Endodermal cell (in vitro differentiated cells): ENCODE measurements at regions not wholly inside any gene's neighbourhood (a gene's known extent, or its start where the extent isn't known, plus 50 kb on each side); places are given as distances from the start of the nearest gene placed in this dataset.

Experiments
- DNase-seq: peaks from one replicate; pipeline ENCODE4 v3.0.0-alpha.2; 2017
- H3K27ac ChIP-seq: 2 replicates; pipeline ENCODE4 v1.5.1; 2013; ENCODE audit warnings: mild to moderate bottlenecking, low read depth, low read length, moderate library complexity
- H3K27me3 ChIP-seq: 2 replicates; pipeline ENCODE4 v1.6.1; 2013; ENCODE audit warnings: mild to moderate bottlenecking, low read length, moderate library complexity; ENCODE audit not compliant: insufficient read depth, control insufficient read depth, poor library complexity, severe bottlenecking
- H3K36me3 ChIP-seq: 2 replicates; pipeline ENCODE4 v1.7.0; 2013; ENCODE audit warnings: mild to moderate bottlenecking, low read length, moderate library complexity; ENCODE audit not compliant: control insufficient read depth, insufficient read depth
- H3K4me1 ChIP-seq: one replicate; pipeline ENCODE4 v1.7.0; 2013; ENCODE audit warnings: low read length; ENCODE audit not compliant: control insufficient read depth, insufficient read depth
- H3K4me3 ChIP-seq: 2 replicates; pipeline ENCODE4 v1.5.1; 2013; ENCODE audit warnings: mild to moderate bottlenecking, low read length, moderate library complexity
- H3K9ac ChIP-seq: 2 replicates; pipeline ENCODE4 v1.6.1; 2013; ENCODE audit warnings: mild to moderate bottlenecking, low read length, moderate library complexity; ENCODE audit not compliant: poor library complexity, severe bottlenecking; ENCODE audit errors: extremely low read depth
- H3K9me3 ChIP-seq: 2 replicates; pipeline ENCODE4 v1.6.1; 2013; ENCODE audit warnings: mild to moderate bottlenecking, low read length, moderate library complexity; ENCODE audit not compliant: control insufficient read depth
- H3K27ac Mint-ChIP-seq: 2 replicates; pipeline ENCODE4 v1.8.0; 2020; ENCODE audit warnings: mixed read lengths
- H3K27me3 Mint-ChIP-seq: 2 replicates; pipeline ENCODE4 v1.8.0; 2021; ENCODE audit warnings: mild to moderate bottlenecking, mixed read lengths; ENCODE audit not compliant: insufficient read depth
- H3K36me3 Mint-ChIP-seq: 2 replicates; pipeline ENCODE4 v1.8.0; 2020; ENCODE audit warnings: low read depth, mixed read lengths
- H3K4me1 Mint-ChIP-seq: 2 replicates; pipeline ENCODE4 v1.8.0; 2020; ENCODE audit warnings: mixed read lengths
- H3K4me3 Mint-ChIP-seq: 2 replicates; pipeline ENCODE4 v1.8.0; 2020; ENCODE audit warnings: mild to moderate bottlenecking, moderate library complexity, mixed read lengths
- H3K9me3 Mint-ChIP-seq: 2 replicates; pipeline ENCODE4 v1.8.0; 2020; ENCODE audit warnings: mild to moderate bottlenecking, mixed read lengths
- CTCF ChIP-seq: fragments of 200-600 bp; sonication (generic); conservative IDR thresholded peaks from 2 replicates; pipeline ENCODE4 v1.5.0; 2021; ENCODE audit warnings: antibody characterized with exemption, mild to moderate bottlenecking
- WGBS, 2 experiments: methylation state at CpG; one replicate each; pipeline versions ENCODE4 v1.1.5 to v1.1.7; 2013; ENCODE audit warnings: missing lambda C conversion rate in 2 of 2, mixed read lengths in 1 of 2; ENCODE audit not compliant: insufficient coverage in 1 of 2, insufficient read length in 1 of 2; 5-methylcytosine and 5-hydroxymethylcytosine counted together

- Histone ChIP-seq H3K9ac (no peak overlapping the region), H3K4me1 (no peaks in the 10 kb centered on the region), H3K4me3 (no peak overlapping the region), H3K9me3 (no peaks in the 10 kb centered on the region), H3K27me3 (no peaks in the 10 kb centered on the region), H3K36me3 (no peaks in the 10 kb centered on the region), H3K27ac (no peak overlapping the region)
- peaks cover 2% of the 10 kb centered on the region for H3K9me3 Mint-ChIP-seq
- H3K36me3 Mint-ChIP-seq = no peaks in the 10 kb centered on the region
- H3K4me3 Mint-ChIP-seq = no peak overlapping the region
- 89 to 96% methylated on average over 7 to 8 of the region's 9 CpGs for WGBS, 2 experiments
- H3K4me1 Mint-ChIP-seq = no peaks in the 10 kb centered on the region
- no peak for TF ChIP-seq CTCF
- no peak overlapping the region for H3K27ac Mint-ChIP-seq
- no peak for DNase-seq
- H3K27me3 Mint-ChIP-seq = no peaks in the 10 kb centered on the region
Observed at GRCh38 chr6:164795056-164795815, 514.2 kb downstream of the C6orf118 start.

GRCh38 chr6:164792666-164793065 lies 516.7 kb downstream of the C6orf118 start:
- H3K36me3 ChIP-seq = no peaks in the 10 kb centered on the region
- no peak overlapping the region for H3K4me3 ChIP-seq
- no peak for TF ChIP-seq CTCF
- no peaks in the 10 kb centered on the region for H3K4me1 ChIP-seq
- WGBS, 2 experiments = 94% methylated on average over 1 of the region's 1 CpG; no CpG with 5 or more reads in 1 of the 2 experiments
- Mint-ChIP-seq H3K36me3 (no peaks in the 10 kb centered on the region), H3K27me3 (no peaks in the 10 kb centered on the region), H3K9me3 (peaks cover 4% of the 10 kb centered on the region), H3K4me3 (no peak overlapping the region), H3K27ac (no peak overlapping the region), H3K4me1 (no peaks in the 10 kb centered on the region)
- peaks cover 5% of the 10 kb centered on the region for H3K9me3 ChIP-seq
- no peak overlapping the region for H3K9ac ChIP-seq
- H3K27ac ChIP-seq = no peak overlapping the region
- H3K27me3 ChIP-seq = no peaks in the 10 kb centered on the region
- no peak for DNase-seq

- peaks cover 5% of the 10 kb centered on the region for H3K9me3 ChIP-seq
- TF ChIP-seq CTCF = no peak
- no peak for DNase-seq
Observed at GRCh38 chr6:164791498-164791897, 517.9 kb downstream of the C6orf118 start.

More at GRCh38 chr6:164791498-164791897, 517.9 kb downstream of the C6orf118 start:
- Histone ChIP-seq H3K27me3 (no peaks in the 10 kb centered on the region), H3K36me3 (no peaks in the 10 kb centered on the region), H3K4me3 (no peak overlapping the region), H3K27ac (no peak overlapping the region), H3K9ac (no peak overlapping the region), H3K4me1 (no peaks in the 10 kb centered on the region)
- H3K27ac Mint-ChIP-seq = no peak overlapping the region
- H3K4me1 Mint-ChIP-seq = no peaks in the 10 kb centered on the region
- H3K27me3 Mint-ChIP-seq = no peaks in the 10 kb centered on the region
- H3K36me3 Mint-ChIP-seq = no peaks in the 10 kb centered on the region
- peaks cover 4% of the 10 kb centered on the region for H3K9me3 Mint-ChIP-seq
- H3K4me3 Mint-ChIP-seq = no peak overlapping the region
